ENCODE measurements at regions not wholly inside any gene's neighbourhood (a gene's known extent, or its start where the extent isn't known, plus 50 kb on each side); places are given as distances from the start of the nearest gene placed in this dataset.

DNA sequence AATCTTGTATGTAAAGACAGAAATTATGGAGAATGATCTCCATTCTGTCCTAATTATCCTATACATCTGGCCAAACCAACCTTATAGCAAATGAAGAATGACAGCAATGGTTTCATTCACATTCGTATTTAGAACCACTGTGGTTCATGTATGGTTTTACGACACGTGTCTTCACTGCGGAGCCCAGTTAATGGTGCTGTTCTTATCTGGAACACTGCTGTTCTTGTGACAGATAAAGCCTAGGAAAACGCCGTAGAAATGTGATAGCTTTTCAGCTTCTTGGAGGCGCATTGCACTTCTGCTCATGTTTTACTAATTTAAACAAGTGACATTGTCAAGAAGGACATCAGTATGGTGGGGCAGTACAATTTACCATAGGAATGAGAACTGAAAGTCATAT, 2266.4 kb upstream of the TENM3 start:
- DNase-seq: no peak

DNA sequence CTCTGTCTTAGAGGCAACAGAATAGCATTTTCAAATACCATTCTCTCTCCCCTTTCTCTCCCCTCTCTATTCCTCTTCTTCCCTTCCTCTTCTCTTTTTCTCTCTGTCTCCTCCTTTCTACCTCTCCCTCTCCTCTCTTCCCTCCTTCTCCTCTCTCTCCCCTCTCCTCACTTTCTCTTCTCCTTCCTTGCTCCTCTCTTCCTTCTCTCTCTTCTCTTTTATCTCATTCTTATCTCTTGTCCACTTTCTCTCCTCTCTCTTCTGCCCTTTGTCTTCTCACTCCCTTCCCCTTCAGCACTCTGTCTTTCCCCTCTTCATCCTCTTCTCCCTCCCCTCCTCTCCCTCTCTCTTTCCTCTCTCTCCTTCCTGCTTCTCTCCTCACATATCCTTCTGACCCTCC, 2265.8 kb upstream of the TENM3 start:
- DNase-seq: no peak

DNA sequence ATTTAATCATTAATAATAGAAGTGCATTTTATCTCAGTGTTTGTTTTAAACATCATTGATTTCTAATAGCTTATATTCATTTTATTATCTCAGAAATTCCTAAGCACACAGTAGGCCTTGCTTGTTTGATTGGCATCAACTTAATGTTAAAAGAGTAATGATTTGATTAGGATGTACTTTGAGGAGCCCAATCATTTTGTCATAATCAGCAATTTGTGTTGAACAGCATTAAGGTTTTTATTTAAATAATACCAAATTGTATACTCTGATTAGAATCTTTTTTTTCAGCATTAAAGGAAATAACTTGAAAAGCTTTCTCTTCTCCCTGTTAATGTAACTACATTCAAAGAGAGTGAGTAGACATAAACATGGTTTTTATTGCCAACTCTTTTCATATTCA, 2262.0 kb upstream of the TENM3 start:
- no peak for DNase-seq

DNA sequence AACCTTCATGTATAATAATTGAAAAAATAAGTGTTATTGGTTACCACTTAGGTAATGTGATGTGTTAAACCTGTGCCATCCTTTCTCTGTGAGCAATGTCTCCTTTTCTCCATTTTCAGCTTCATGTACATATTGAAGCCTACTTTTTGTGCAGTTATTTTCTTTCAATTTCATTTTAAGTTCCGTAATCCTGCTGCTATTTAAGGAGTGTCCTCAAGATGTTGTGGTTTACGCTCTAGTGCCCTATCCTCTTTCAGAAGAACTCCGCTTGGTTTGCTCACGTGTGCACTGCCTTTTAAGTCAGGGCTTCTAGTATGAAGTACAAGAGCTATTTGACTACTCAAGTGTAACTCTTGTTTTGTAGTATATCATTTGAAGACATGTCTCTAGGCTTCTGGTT, 2253.2 kb upstream of the TENM3 start:
- DNase-seq: no peak

DNA sequence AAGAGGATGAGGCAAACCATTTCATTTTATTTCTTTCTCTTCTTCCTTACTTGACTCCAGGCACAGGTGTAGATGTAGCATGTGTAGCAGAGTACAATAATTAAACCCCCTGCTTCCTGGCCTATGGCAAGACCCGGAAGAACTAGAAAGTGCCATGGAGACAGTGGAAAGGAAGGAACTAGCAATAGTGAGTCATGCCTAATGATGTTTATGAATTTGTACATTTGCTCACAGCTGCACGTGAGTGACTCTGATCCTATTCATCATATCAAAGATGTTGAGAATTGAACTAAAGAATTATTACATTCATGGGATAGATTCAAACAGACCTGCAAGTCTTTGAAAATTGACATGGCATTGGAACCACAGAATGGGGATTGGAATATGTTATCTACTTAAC, 2233.9 kb upstream of the TENM3 start:
- DNase-seq: no peak

DNA sequence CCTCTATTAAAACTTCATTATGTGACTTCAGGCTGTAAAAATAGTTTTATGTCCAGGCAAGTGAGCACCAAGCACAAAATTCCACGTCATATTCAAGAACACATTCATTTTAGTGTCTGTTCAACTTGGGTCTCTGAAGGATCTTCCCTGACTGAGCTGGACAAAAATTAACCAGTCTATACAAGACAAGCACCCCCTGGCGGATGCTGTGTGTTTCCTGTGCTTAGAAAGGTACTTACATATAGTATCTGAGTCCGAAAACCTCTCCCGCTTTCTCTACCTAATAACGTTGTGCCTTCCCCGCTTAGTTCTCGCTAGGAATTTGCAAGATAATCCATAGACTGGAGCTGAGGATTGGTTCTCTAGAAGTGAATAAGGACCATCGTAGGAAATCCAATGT, 2214.5 kb upstream of the TENM3 start:
- DNase-seq: no peak

DNA sequence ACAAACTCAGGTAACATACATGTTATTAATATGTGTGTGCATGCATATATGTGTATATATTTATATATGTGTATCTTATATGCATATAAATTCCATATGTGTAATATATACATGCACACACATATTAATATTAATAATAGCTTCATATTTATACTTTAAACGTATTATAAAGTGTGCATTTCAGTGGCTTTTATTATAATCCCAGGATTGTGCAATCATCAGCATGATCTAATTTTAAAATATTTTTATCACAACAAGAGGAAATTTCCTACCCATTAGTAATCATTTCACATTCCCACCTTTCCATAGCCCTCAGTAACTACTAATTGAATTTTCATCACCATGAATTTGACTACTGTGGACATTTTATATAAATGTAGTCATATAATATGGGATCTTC, 2211.9 kb upstream of the TENM3 start:
- no peak for DNase-seq

DNA sequence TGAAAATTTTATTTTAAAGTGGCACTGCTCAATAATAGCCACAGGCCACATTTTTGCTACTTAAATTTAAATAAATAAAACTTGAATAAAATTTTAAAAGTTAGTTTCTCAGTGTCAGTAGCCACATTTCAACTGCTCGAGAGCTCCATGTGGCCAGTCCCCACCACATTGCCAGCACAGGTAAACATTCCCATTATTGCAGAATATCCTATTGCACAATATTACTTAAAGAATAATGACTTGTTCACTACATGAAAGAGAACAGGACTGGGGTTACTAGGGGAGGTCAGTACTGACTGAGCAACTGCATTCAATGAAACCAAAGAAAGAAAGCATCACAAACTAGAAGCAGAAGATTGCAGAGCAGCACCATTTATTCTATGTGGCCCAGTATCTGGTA, 2201.6 kb upstream of the TENM3 start:
- no peak for DNase-seq

DNA sequence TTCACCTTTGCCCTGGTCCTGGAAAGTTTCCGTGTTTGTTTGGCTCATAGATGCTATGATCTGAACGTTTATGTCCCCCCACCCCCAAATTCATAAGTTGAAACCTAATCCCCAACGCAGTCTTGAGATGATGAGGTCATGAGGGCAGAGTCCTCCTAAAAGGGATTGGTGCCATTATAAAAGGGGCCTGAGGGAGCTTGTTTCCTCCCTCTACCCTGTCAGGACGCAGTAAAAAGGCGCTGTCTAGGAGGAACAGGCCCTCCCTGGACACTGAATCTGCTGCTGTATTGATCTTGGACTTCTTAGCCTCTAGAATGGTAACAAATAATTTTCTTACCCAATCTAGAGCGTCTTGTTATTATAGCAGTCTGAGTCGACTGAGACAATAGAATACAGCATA, 2190.6 kb upstream of the TENM3 start:
- DNase-seq: no peak

DNA sequence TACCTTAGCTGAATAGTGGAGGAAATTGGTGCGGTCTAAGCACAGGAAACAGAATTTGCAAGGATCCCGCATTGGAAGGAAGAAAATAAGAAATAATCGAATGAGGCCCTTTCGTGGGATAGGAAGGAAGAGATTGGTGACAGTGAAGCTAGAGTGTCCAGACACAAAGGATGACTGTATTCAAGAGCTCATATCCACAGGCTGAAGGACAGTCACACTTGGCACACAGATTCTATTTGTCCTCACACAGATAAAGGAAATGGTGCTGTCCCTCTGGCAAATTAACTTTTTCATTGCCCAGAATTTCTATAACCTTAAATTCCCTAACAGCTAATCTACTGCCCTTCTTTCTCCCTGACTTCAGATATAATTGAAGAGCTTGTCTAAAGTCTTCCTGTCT, 2188.9 kb upstream of the TENM3 start:
- no peak for DNase-seq

DNA sequence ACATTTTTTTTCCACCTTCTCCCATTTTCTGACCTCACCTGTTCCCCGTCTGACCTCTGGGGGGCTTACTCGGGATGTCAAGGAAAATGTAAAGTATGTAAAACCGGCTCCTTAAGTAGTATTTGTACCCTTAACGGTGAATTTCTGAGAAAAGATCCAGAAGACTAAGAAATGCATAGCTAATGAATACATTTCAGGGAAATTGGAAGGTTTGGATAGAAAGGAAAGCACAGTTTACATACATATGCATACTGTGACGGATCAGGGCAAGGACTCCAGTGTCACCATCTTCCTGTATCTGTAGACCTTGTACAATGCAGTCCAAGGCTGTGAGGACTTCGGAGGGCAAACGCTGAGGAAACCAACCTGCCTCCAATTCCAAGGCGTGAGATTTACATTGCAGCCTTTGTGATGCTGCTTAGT, 2185.9 kb upstream of the TENM3 start:
- no peak for DNase-seq

DNA sequence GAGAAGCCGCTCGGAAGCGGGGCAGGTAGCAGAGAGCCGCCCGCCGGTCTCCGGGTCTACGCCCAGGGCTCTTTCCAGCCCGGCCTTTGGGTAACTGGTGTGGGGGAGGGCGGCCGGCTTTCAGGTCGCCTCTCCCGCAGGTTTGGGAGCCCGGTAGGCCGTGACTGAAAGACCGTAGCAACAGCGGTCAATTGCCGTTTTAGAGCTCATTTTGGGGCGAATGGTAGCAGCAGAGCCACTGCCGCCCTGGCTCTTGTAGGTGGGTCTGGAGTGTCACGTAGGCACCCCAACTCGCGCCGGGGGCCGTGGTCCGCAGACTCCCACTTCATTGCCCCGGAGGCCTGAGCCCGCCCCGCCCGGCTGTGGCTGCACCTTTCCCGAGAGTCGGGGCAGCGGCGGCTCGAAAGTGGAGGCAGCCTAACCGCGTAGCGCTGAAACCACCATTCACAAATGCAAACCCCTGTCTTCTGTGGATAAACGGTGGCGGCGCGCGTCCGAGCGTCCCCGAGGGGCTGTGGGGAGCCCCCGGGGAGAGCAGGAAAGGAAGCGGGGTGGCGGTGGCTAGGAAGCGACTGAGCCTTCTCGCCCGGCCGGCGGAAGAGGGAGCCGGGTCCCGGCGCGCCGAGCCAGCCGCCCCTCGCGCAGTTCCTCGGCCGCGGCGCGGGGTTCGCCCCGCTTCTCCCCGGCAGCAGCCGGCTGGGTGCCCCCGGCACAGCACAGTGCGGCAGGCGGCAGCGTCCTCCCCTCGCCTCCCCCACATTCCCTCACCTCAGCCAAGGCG, 2185.1 kb upstream of the TENM3 start:
- DNase-seq: peak in 1 of 4 experiments; percentile 0

DNA sequence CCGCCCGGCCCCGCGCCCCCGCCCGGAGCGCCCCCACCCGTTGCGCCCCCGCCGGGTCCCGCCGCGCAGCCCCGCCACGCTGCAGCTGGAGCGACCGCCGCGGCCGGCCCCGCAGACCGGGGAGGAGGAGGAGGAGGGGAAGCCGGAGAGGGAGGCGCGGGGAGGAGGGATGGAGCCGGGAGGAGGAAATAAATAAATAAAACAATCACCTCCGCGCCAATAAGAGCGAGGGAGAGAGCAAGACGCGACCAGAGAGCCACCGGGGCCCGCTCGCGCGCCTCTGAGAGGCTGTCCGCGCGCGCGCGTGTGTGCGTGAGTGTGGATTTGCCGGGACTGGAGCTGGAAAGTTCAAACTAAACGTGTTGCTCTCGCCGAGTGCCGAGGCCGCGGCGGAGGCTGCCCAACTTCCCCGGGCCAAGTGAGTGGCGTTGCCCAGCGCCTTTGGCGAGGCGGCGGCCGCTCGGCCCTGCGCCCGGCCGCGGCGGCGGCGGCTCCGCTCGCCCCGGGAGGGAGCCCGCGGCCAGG, 2184.4 kb upstream of the TENM3 start:
- no peak for DNase-seq

DNA sequence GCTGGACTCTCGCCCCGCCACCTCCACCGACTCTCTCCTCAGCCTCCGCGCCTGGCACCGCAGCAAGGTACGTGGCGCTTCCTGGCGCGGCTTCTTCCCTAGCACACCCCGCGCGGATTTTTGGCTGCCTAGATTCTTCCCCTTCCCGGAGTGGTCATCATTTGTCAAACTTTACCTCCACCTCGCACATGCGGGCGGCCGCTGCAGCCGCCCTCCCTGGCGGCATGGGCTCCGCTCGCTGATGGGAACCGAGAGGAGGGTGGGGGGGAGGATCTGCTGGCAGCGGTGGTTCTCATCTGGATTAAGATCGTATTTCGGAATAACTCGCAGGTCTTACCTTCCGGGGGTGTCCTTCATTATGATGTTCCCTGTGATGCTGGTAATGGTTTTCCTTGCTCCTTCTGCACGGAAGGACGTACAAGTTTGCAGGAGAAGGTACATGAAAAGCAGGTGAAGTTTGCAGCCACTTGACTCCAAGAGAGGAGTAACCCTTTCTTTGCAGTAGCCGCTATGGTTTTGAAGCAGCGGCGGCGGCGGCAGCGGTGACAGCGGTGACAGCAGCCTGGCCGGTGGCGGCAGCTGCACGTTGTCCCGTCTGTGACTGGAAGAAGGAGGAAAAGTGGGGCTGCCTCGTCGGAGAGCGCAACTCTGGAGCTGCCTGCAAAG, 2183.9 kb upstream of the TENM3 start:
- no peak for DNase-seq

DNA sequence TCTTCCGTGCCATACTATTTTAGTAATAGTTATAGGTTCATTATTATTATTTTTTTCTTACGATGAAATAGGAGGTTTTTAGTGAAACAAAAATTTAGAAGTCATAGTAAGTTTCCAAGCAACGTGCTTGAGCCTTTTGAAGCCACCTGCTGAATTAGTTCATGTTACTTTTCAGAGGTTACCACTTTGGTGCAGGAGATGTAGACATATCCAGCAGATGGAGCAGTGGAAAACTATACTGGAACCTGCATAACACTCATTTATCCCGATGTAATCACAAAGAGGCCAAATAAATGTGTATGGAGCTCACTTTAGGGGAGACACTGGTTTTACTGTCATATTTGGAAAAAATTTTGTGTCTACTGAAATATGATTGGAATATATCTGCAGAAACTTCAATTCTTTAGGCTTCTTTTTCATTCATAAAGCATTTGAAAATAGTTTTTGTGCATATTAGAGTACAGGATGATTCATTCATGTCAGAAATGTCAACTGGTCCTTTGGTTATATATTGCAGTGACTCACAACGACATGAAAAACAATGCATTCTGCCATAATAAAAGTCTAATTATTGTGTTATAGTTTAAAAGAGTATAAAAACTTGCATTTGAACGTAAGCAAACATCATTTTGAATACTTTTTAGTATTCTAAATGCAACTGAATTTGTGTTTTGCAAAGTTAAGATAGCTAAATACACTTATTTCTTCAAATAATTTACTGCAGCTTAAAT, 2182.9 kb upstream of the TENM3 start:
- no peak for DNase-seq

DNA sequence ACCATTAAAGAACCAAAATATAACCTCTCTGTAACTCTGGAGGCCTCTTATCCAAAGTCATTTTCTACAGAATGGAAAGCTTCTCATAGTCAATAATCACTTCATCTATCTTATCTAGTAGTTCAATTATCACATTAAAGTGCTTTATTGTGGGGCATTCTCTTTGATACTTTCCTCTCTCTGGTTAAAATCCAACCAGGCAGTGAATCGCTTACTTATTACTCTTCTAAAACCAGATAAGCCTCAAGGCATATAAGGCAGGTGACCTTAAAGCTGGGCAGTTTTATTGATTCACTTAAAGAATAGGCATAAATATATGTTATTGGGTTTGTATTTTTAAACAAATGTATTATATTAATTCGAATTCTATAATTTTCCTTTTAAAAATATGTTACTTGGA, 2162.1 kb upstream of the TENM3 start:
- DNase-seq: no peak

DNA sequence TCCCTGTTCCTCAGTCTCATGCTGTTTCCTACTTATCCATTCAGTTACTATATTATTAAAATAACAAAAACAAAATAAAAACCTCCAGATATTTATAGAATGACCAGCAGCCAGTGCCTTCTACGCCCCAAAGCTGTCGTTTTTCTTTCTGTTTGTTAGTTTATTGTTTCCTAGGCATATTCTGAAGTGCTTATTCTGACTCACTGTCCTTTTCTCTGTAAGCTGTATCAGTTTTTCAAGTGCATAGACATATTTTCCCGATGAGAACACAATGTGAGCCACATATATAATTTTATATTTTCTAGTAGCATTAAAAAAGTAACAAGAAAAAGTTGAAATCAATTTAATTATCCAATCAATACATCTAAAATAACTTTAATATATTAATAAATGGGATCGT, 2158.6 kb upstream of the TENM3 start:
- DNase-seq: no peak

DNA sequence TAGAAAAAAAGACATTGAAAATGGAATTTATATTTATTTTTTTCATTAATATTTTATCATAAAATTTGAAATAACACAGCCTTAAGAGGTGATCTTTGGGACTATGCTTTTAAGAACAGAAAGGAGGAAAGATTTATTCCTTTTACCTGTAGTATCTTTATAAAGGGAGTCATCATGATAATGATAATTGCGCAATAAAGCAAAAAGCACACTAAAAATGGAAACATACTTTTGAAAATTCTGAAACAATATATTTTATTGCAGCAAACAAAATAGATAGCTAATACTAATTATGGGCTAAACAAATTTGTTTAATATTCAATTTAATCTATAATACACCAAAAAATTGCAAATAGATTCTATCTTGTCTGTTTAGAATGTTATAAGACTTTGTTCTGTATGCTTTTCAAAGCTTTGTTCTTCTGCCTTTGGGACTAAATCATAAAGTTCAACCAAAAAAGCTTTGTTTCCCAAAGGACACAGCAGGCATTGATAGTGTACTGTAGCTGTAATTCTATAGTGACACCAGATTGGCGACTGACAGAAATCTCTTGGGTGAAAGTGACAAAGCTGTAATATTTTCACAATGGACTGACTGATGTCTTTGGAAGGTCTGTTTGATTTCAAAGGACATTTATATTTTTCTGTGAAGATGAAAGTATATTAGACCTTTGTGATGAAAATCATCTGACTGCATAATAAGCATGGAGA, 2156.6 kb upstream of the TENM3 start:
- DNase-seq: no peak

DNA sequence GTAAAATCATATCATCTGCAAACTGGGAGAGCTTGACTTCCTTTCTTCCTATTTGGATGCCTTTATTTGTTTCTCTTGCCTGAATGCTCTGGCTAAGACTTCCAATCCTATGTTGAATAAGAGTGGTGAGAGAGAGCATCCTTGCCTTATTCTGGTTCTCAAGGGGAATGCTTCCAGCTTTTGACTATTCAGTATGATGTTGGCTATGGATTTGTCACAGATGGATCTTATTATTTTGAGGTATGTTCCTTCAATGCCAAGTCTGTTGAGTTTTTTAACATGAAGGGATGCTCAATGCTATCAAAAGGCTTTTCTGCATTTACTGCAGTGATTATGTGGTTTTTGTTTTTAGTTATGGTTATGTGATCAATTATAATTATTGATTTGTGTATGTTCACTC, 2144.6 kb upstream of the TENM3 start:
- DNase-seq: no peak

DNA sequence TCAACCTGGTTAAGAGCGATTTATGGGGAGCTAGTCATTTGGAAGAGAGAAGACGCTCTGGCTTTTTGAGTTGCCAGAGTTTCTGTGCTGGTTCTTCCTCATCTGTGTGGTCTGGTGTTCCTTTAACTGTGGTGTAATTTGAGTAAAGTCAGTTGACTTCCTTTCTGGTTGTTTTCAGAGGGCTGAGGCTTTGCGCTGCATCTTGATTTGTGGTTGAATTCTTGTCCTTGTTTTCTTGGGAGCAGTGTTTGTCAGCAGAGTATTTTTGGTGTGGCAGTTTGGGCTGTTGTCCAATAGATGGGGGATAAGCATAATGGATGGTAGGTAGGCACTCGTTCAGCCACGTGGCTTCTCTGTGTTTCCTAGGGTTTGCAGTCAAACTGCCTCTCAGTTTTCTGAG, 2143.2 kb upstream of the TENM3 start:
- no peak for DNase-seq

DNA sequence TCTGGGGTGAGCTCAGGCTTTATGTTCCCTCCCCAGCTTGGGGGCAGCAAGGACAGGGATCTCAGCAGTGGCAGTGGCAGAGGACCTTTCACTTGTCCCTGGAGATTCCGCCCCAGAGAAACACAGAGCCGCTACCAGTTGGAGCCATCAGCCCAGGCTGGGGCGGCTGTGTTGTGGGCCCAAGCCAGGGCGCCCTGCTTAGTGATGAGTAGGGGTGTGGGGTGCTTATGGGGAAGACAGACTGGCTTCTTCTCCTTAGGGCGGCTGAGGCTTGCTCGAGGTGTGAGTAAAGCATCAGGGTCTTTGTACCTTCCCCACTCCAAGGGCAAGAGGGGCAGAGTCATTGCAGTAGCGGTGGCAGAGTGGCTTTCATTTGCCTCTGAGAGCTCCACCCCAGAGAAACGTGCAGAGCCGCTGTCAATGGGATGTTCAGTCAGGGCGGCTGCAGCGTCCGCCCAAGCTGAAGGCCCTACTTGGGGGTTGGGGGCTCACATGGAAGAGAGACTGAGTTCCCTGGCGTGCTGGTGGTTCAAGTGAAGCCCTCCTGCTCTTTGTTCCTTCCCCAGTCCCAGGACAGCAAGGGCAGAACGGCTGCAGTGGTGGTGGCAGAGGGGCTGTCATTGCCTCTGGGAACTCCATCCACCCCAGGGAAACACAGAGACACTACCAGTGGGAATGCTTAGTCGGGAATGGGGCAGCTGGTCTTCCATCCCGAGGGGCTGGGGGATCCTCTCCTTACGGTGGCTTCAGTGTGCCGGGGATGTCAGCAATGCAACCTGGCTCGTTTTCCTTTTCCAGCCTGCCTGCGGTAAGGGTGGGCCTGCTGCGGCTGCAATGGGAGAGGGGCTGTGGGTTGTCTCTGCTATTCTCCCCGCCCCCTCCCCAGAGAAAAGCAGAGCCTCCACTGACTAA, 2142.5 kb upstream of the TENM3 start:
- DNase-seq: no peak
